SK-N-SH (cell line): ENCODE measurements at regions not wholly inside any gene's neighbourhood (a gene's known extent, or its start where the extent isn't known, plus 50 kb on each side); places are given as distances from the start of the nearest gene placed in this dataset.

ENCODE experiments used
- ELF1 ChIP-seq: IDR thresholded peaks from 2 replicates; pipeline ENCODE4 v1.4.0; 2012
- EZH2phosphoT487 ChIP-seq: fragments of 200-600 bp; sonication (generic); IDR thresholded peaks from 2 replicates; pipeline ENCODE4 v1.6.1; 2017; ENCODE audit warnings: low read depth, mixed run types, mild to moderate bottlenecking, antibody characterized with exemption, moderate library complexity, borderline replicate concordance
- FOSL2 ChIP-seq: IDR thresholded peaks from 2 replicates; pipeline ENCODE4 v1.4.0; 2012; ENCODE audit warnings: low read depth, mild to moderate bottlenecking, moderate library complexity, borderline replicate concordance
- GATA2 ChIP-seq: sonication (generic); formaldehyde crosslinking; IDR thresholded peaks from 2 replicates; pipeline ENCODE4 v1.5.0; 2020; ENCODE audit warnings: mild to moderate bottlenecking, missing genetic modification reagents
- RAD21 ChIP-seq: IDR thresholded peaks from 2 replicates; pipeline ENCODE4 v1.6.1; 2012; ENCODE audit warnings: mild to moderate bottlenecking, low read length
- SIN3A ChIP-seq: IDR thresholded peaks from 2 replicates; pipeline ENCODE4 v1.6.1; 2012; ENCODE audit warnings: low read depth, mild to moderate bottlenecking, low read length, moderate library complexity, borderline replicate concordance
- TF ChIP-seq, protein P1 (sequence below): fragments of 200-600 bp; sonication (generic); IDR thresholded peaks from 2 replicates; pipeline ENCODE4 v1.6.1; 2017; ENCODE audit warnings: antibody characterized with exemption, mild to moderate bottlenecking, moderate library complexity
- TF ChIP-seq, protein P2 (sequence below): IDR thresholded peaks from 2 replicates; pipeline ENCODE4 v1.4.0; 2012; ENCODE audit warnings: low read depth, borderline replicate concordance
- TF ChIP-seq, protein P3 (sequence below): IDR thresholded peaks from 2 replicates; pipeline ENCODE4 v1.6.1; 2012; ENCODE audit warnings: mild to moderate bottlenecking, low read depth, low read length, moderate library complexity

DNA sequence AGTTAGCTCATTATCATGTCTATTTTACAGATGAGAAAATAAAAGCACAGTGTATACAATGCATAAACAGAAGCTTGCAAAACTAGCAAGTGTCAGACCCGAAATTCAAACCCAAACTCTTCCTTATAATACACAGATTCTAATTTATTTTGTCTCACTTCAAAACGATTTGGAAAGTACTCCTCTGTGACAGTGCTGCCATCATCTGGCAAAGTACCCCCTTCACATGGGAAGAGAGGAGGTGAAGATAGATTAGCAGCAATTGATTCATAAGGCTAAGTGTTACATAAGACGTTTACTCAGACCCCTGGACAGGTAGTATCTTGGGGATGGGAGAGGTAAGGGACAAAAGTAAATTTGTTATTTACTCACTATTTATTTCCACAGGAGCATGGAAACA lies 744.0 kb upstream of the SGO1 start:
- TF ChIP-seq, protein P1, sequence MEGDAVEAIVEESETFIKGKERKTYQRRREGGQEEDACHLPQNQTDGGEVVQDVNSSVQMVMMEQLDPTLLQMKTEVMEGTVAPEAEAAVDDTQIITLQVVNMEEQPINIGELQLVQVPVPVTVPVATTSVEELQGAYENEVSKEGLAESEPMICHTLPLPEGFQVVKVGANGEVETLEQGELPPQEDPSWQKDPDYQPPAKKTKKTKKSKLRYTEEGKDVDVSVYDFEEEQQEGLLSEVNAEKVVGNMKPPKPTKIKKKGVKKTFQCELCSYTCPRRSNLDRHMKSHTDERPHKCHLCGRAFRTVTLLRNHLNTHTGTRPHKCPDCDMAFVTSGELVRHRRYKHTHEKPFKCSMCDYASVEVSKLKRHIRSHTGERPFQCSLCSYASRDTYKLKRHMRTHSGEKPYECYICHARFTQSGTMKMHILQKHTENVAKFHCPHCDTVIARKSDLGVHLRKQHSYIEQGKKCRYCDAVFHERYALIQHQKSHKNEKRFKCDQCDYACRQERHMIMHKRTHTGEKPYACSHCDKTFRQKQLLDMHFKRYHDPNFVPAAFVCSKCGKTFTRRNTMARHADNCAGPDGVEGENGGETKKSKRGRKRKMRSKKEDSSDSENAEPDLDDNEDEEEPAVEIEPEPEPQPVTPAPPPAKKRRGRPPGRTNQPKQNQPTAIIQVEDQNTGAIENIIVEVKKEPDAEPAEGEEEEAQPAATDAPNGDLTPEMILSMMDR = peak; percentile 34; the same call in 1 of the 2 replicates
- TF ChIP-seq ELF1 (no peak), FOSL2 (no peak), RAD21 (peak; percentile 65), GATA2 (CRISPR knock-in tag) (no peak), EZH2phosphoT487 (no peak), SIN3A (no peak)
- TF ChIP-seq, protein P2, sequence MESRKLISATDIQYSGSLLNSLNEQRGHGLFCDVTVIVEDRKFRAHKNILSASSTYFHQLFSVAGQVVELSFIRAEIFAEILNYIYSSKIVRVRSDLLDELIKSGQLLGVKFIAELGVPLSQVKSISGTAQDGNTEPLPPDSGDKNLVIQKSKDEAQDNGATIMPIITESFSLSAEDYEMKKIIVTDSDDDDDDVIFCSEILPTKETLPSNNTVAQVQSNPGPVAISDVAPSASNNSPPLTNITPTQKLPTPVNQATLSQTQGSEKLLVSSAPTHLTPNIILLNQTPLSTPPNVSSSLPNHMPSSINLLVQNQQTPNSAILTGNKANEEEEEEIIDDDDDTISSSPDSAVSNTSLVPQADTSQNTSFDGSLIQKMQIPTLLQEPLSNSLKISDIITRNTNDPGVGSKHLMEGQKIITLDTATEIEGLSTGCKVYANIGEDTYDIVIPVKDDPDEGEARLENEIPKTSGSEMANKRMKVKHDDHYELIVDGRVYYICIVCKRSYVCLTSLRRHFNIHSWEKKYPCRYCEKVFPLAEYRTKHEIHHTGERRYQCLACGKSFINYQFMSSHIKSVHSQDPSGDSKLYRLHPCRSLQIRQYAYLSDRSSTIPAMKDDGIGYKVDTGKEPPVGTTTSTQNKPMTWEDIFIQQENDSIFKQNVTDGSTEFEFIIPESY = no peak
- TF ChIP-seq, protein P3, sequence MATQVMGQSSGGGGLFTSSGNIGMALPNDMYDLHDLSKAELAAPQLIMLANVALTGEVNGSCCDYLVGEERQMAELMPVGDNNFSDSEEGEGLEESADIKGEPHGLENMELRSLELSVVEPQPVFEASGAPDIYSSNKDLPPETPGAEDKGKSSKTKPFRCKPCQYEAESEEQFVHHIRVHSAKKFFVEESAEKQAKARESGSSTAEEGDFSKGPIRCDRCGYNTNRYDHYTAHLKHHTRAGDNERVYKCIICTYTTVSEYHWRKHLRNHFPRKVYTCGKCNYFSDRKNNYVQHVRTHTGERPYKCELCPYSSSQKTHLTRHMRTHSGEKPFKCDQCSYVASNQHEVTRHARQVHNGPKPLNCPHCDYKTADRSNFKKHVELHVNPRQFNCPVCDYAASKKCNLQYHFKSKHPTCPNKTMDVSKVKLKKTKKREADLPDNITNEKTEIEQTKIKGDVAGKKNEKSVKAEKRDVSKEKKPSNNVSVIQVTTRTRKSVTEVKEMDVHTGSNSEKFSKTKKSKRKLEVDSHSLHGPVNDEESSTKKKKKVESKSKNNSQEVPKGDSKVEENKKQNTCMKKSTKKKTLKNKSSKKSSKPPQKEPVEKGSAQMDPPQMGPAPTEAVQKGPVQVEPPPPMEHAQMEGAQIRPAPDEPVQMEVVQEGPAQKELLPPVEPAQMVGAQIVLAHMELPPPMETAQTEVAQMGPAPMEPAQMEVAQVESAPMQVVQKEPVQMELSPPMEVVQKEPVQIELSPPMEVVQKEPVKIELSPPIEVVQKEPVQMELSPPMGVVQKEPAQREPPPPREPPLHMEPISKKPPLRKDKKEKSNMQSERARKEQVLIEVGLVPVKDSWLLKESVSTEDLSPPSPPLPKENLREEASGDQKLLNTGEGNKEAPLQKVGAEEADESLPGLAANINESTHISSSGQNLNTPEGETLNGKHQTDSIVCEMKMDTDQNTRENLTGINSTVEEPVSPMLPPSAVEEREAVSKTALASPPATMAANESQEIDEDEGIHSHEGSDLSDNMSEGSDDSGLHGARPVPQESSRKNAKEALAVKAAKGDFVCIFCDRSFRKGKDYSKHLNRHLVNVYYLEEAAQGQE = no peak
